ENCODE measurements at regions not wholly inside any gene's neighbourhood (a gene's known extent, or its start where the extent isn't known, plus 50 kb on each side); places are given as distances from the start of the nearest gene placed in this dataset.

- Histone ChIP-seq H3K27ac (ENCODE audit: low read depth, low read length, poor library complexity, severe bottlenecking) (no peak overlapping the region), H3K4me3 (ENCODE audit: low read depth, low read length, poor library complexity, severe bottlenecking) (no peak overlapping the region), H3K4me2 (ENCODE audit: low read length) (no peak overlapping the region), H3F3A (ENCODE audit: insufficient read depth, low read length) (no peaks in the 10 kb centered on the region), H3K9ac (ENCODE audit: low read length) (no peak overlapping the region), H3K36me3 (ENCODE audit: insufficient read depth, low read length) (no peaks in the 10 kb centered on the region), H3K27me3 (ENCODE audit: insufficient read depth, low read length) (no peaks in the 10 kb centered on the region), H3K79me2 (ENCODE audit: insufficient read depth, low read length) (no peaks in the 10 kb centered on the region), H2AFZ (ENCODE audit: low read length) (no peak overlapping the region), H4K20me1 (ENCODE audit: insufficient read depth, low read length) (no peaks in the 10 kb centered on the region; the same call in 1 of the 2 replicates), H3K4me1 (ENCODE audit: insufficient read depth, low read length, severe bottlenecking) (no peaks in the 10 kb centered on the region), H3K9me3 (ENCODE audit: low read length) (no peaks in the 10 kb centered on the region), H3K9me2 (ENCODE audit: low read depth, low read length) (no peaks in the 10 kb centered on the region)
- TF ChIP-seq CTCF (IDR thresholded peaks at IDR 0.05; ENCODE audit: low read length) (no peak), EZH2 (IDR thresholded peaks at IDR 0.05; ENCODE audit: borderline replicate concordance, low read length) (no peak)
Measured at GRCh38 chr7:109527833-109528232, 958.2 kb downstream of the DNAJB9 start.

DNA sequence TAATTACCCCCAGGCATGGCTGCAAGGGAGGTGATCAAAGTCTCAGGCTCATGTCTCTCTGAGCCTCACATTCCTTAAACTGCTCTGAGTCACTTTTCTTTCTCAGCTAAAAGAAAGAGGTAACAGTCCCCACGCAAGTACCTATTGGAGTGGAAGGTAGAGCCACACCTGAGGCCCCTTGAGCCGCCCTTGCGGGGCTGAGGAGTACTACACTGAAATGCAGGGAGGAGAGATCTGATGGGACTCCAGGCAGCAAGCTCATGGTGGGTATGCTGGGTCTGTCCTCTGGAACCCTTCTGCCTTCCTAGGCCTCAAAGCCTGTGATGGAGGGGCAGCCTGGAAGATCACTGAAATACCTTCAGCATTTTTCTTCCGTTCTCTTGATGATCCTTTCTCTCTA is 960.0 kb downstream of the DNAJB9 start:
- no peak overlapping the region for H3K4me2 ChIP-seq (ENCODE audit: low read length)
- no peaks in the 10 kb centered on the region for H3F3A ChIP-seq (ENCODE audit: insufficient read depth, low read length)
- no peaks in the 10 kb centered on the region; the same call in 1 of the 2 replicates for H4K20me1 ChIP-seq (ENCODE audit: insufficient read depth, low read length)
- no peaks in the 10 kb centered on the region for H3K9me2 ChIP-seq (ENCODE audit: low read depth, low read length)
- no peak overlapping the region for H3K4me3 ChIP-seq (ENCODE audit: low read depth, low read length, poor library complexity, severe bottlenecking)
- TF ChIP-seq EZH2 (IDR thresholded peaks at IDR 0.05; ENCODE audit: borderline replicate concordance, low read length) (no peak), CTCF (IDR thresholded peaks at IDR 0.05; ENCODE audit: low read length) (no peak; the same call in 1 of the 2 replicates)
- no peaks in the 10 kb centered on the region for H3K27me3 ChIP-seq (ENCODE audit: insufficient read depth, low read length)
- H3K36me3 ChIP-seq (ENCODE audit: insufficient read depth, low read length) = no peaks in the 10 kb centered on the region
- no peak overlapping the region for H3K9ac ChIP-seq (ENCODE audit: low read length)
- H2AFZ ChIP-seq (ENCODE audit: low read length) = no peak overlapping the region
- no peak overlapping the region for H3K27ac ChIP-seq (ENCODE audit: low read depth, low read length, poor library complexity, severe bottlenecking)
- H3K9me3 ChIP-seq (ENCODE audit: low read length) = no peaks in the 10 kb centered on the region
- H3K79me2 ChIP-seq (ENCODE audit: insufficient read depth, low read length) = no peaks in the 10 kb centered on the region
- H3K4me1 ChIP-seq (ENCODE audit: insufficient read depth, low read length, severe bottlenecking) = no peaks in the 10 kb centered on the region

- H3K4me3 ChIP-seq (ENCODE audit: low read depth, low read length, poor library complexity, severe bottlenecking) = no peak overlapping the region
- no peak overlapping the region for H2AFZ ChIP-seq (ENCODE audit: low read length)
- no peaks in the 10 kb centered on the region for H3K4me1 ChIP-seq (ENCODE audit: insufficient read depth, low read length, severe bottlenecking)
- no peaks in the 10 kb centered on the region for H3K36me3 ChIP-seq (ENCODE audit: insufficient read depth, low read length)
- no peaks in the 10 kb centered on the region for H3K9me3 ChIP-seq (ENCODE audit: low read length)
- TF ChIP-seq CTCF (IDR thresholded peaks at IDR 0.05; ENCODE audit: low read length) (no peak), EZH2 (IDR thresholded peaks at IDR 0.05; ENCODE audit: borderline replicate concordance, low read length) (no peak)
- H3K9ac ChIP-seq (ENCODE audit: low read length) = no peak overlapping the region
- H3K27me3 ChIP-seq (ENCODE audit: insufficient read depth, low read length) = no peaks in the 10 kb centered on the region
- no peaks in the 10 kb centered on the region for H3K9me2 ChIP-seq (ENCODE audit: low read depth, low read length)
- no peaks in the 10 kb centered on the region; the same call in 1 of the 2 replicates for H4K20me1 ChIP-seq (ENCODE audit: insufficient read depth, low read length)
- no peaks in the 10 kb centered on the region for H3F3A ChIP-seq (ENCODE audit: insufficient read depth, low read length)
- no peaks in the 10 kb centered on the region for H3K79me2 ChIP-seq (ENCODE audit: insufficient read depth, low read length)
- H3K27ac ChIP-seq (ENCODE audit: low read depth, low read length, poor library complexity, severe bottlenecking) = no peak overlapping the region
- H3K4me2 ChIP-seq (ENCODE audit: low read length) = no peak overlapping the region
Measured at GRCh38 chr7:109532262-109532992, 962.8 kb downstream of the DNAJB9 start.
